IMR-90 (cell line): ENCODE measurements at regions not wholly inside any gene's neighbourhood (a gene's known extent, or its start where the extent isn't known, plus 50 kb on each side); places are given as distances from the start of the nearest gene placed in this dataset.

Experiments
- ATAC-seq: fragments of 200-7000 bp; cut with Tn5 transposase; 2 replicates; pipeline ENCODE4 v1.9.1; 2020; ENCODE audit warnings: low read depth, mild to moderate bottlenecking, moderate library complexity
- BruUV-seq: library from RNA; stranded (reverse); fragments of 400-500 nt; replicated peaks from 2 replicates; lab custom pipeline; 2021; lab: Mats Ljungman, UMichigan
- CTCF ChIA-PET: fragments of 300-600 bp; formaldehyde crosslinking; extraction: SDS; loops from one replicate; lab custom pipeline; 2021; ENCODE audit warnings: antibody characterized with exemption; lab: Yijun Ruan, JAX
- POLR2A ChIA-PET: fragments of 300-600 bp; sonication (Branson Sonifier 250); formaldehyde crosslinking; loops from one replicate; lab custom pipeline; 2022; ENCODE audit warnings: antibody characterized with exemption; ENCODE audit not compliant: unreplicated experiment; lab: Charles Lee
- DNase-seq: peaks from one replicate; pipeline ENCODE4 v3.0.0; 2013
- H2AFZ ChIP-seq: replicated peaks from 2 replicates; pipeline ENCODE3; 2013; ENCODE audit warnings: low read length, mild to moderate bottlenecking; ENCODE audit not compliant: poor library complexity
- H2AK5ac ChIP-seq: 2 replicates; pipeline ENCODE4 v1.6.1; 2013; ENCODE audit warnings: low read depth, low read length, inconsistent platforms
- H2AK9ac ChIP-seq: replicated peaks from 2 replicates; pipeline ENCODE3; 2013; ENCODE audit warnings: mild to moderate bottlenecking, low read depth, low read length, moderate library complexity; ENCODE audit not compliant: poor library complexity
- H2BK120ac ChIP-seq: 2 replicates; pipeline ENCODE4 v1.6.1; 2013; ENCODE audit warnings: low read depth, low read length, inconsistent platforms
- H2BK15ac ChIP-seq: 3 replicates; pipeline ENCODE4 v1.6.1; 2013; ENCODE audit warnings: low read depth, low read length, inconsistent platforms
- H2BK20ac ChIP-seq: 2 replicates; pipeline ENCODE4 v1.6.1; 2013; ENCODE audit warnings: low read depth, mild to moderate bottlenecking, inconsistent platforms, low read length, moderate library complexity
- H2BK5ac ChIP-seq: 2 replicates; pipeline ENCODE4 v1.6.1; 2013; ENCODE audit warnings: mild to moderate bottlenecking, low read depth, low read length, inconsistent platforms; ENCODE audit not compliant: poor library complexity, severe bottlenecking
- H3K14ac ChIP-seq: replicated peaks from 2 replicates; pipeline ENCODE4 v1.6.1; 2013; ENCODE audit warnings: low read depth, low read length, inconsistent platforms
- H3K18ac ChIP-seq: 2 replicates; pipeline ENCODE4 v1.6.1; 2013; ENCODE audit warnings: low read depth, low read length, control low read depth
- H3K23ac ChIP-seq: 2 replicates; pipeline ENCODE4 v1.6.1; 2013; ENCODE audit warnings: low read depth, low read length, inconsistent platforms
- H3K27ac ChIP-seq: 2 replicates; pipeline ENCODE4 v1.5.1; 2013; ENCODE audit warnings: mild to moderate bottlenecking, control low read depth, low read length; ENCODE audit not compliant: insufficient read depth
- H3K27me3 ChIP-seq: 2 replicates; pipeline ENCODE4 v1.6.1; 2013; ENCODE audit warnings: low read length; ENCODE audit not compliant: control insufficient read depth, insufficient read depth
- H3K36me3 ChIP-seq: 2 replicates; pipeline ENCODE4 v1.6.1; 2013; ENCODE audit warnings: low read length, mixed read lengths; ENCODE audit not compliant: control insufficient read depth, insufficient read depth
- H3K4ac ChIP-seq: 2 replicates; pipeline ENCODE4 v1.6.1; 2013; ENCODE audit warnings: low read depth, low read length, inconsistent platforms
- H3K4me1 ChIP-seq: 2 replicates; pipeline ENCODE4 v1.6.1; 2013; ENCODE audit warnings: low read length, mixed read lengths; ENCODE audit not compliant: control insufficient read depth, insufficient read depth
- H3K4me2 ChIP-seq: 2 replicates; pipeline ENCODE4 v1.6.1; 2013; ENCODE audit warnings: low read depth, mild to moderate bottlenecking, control low read depth, low read length, moderate library complexity
- H3K4me3 ChIP-seq: 2 replicates; pipeline ENCODE4 v1.5.1; 2013; ENCODE audit warnings: low read depth, mild to moderate bottlenecking, control low read depth, low read length, moderate library complexity; ENCODE audit not compliant: insufficient read depth
- H3K56ac ChIP-seq: 2 replicates; pipeline ENCODE4 v1.6.1; 2013; ENCODE audit warnings: low read length, inconsistent platforms; ENCODE audit not compliant: insufficient read depth; ENCODE audit errors: extremely low read depth
- H3K79me1 ChIP-seq, 2 experiments: 2 replicates each; pipeline ENCODE4 v1.6.1; 2013; ENCODE audit warnings: low read length in 2 of 2, inconsistent platforms in 1 of 2, low read depth in 1 of 2
- H3K9ac ChIP-seq: 2 replicates; pipeline ENCODE4 v1.6.1; 2013; ENCODE audit warnings: low read depth, low read length, control low read depth
- H3K9me1 ChIP-seq: 2 replicates; pipeline ENCODE4 v1.6.1; 2013; ENCODE audit warnings: low read length, inconsistent platforms; ENCODE audit not compliant: insufficient read depth
- H3K9me3 ChIP-seq: 2 replicates; pipeline ENCODE4 v1.6.1; 2013; ENCODE audit warnings: low read length; ENCODE audit not compliant: control insufficient read depth, insufficient read depth
- H4K20me1 ChIP-seq: 2 replicates; pipeline ENCODE4 v1.6.1; 2013; ENCODE audit warnings: low read length, inconsistent platforms; ENCODE audit not compliant: insufficient read depth
- H4K5ac ChIP-seq: 2 replicates; pipeline ENCODE4 v1.6.1; 2013; ENCODE audit warnings: mild to moderate bottlenecking, low read depth, low read length, control low read depth
- H4K8ac ChIP-seq, 2 experiments: 2 replicates each; pipeline ENCODE4 v1.6.1; 2013; ENCODE audit warnings: low read depth in 2 of 2, low read length in 2 of 2, control low read depth in 1 of 2, inconsistent platforms in 1 of 2
- H4K91ac ChIP-seq: 2 replicates; pipeline ENCODE4 v1.6.1; 2013; ENCODE audit warnings: low read depth, low read length, inconsistent platforms; ENCODE audit not compliant: insufficient read depth
- BHLHE40 ChIP-seq: fragments of 150-350 bp; IDR thresholded peaks from 2 replicates; pipeline ENCODE4 v1.6.1; 2016; ENCODE audit warnings: mild to moderate bottlenecking, low read depth, low read length
- CEBPB ChIP-seq: IDR thresholded peaks from 2 replicates; pipeline ENCODE4 v1.6.1; 2012; ENCODE audit warnings: low read depth, low read length, improper control_type of control experiment
- CHD1 ChIP-seq: IDR thresholded peaks from 2 replicates; pipeline ENCODE4 v1.6.1; 2012; ENCODE audit warnings: low read depth, low read length, improper control_type of control experiment
- CTCF ChIP-seq: conservative IDR thresholded peaks from 2 replicates; pipeline ENCODE4 v1.5.1; 2012; ENCODE audit warnings: mild to moderate bottlenecking, low read depth, low read length, improper control_type of control experiment
- ELK1 ChIP-seq: fragments of 150-350 bp; IDR thresholded peaks from 2 replicates; pipeline ENCODE4 v1.6.1; 2016; ENCODE audit warnings: low read depth, mild to moderate bottlenecking, low read length, moderate library complexity, borderline replicate concordance
- FOS ChIP-seq: fragments of 150-350 bp; IDR thresholded peaks from 2 replicates; pipeline ENCODE4 v1.6.1; 2016; ENCODE audit warnings: low read depth, low read length
- MAFK ChIP-seq: IDR thresholded peaks from 2 replicates; pipeline ENCODE4 v1.6.1; 2012; ENCODE audit warnings: low read depth, low read length, improper control_type of control experiment
- MAZ ChIP-seq: IDR thresholded peaks from 2 replicates; pipeline ENCODE4 v1.6.1; 2012; ENCODE audit warnings: low read depth, mild to moderate bottlenecking, low read length, improper control_type of control experiment, moderate library complexity, borderline replicate concordance
- MXI1 ChIP-seq: IDR thresholded peaks from 2 replicates; pipeline ENCODE4 v1.6.1; 2012; ENCODE audit warnings: low read depth, mild to moderate bottlenecking, low read length, moderate library complexity, borderline replicate concordance
- NFE2L2 ChIP-seq: fragments of 150-350 bp; IDR thresholded peaks from 2 replicates; pipeline ENCODE4 v1.6.1; 2016; ENCODE audit warnings: low read depth, mild to moderate bottlenecking, low read length
- POLR2A ChIP-seq: IDR thresholded peaks from 2 replicates; pipeline ENCODE4 v1.6.1; 2012; ENCODE audit warnings: mild to moderate bottlenecking, low read depth, low read length
- RAD21 ChIP-seq: IDR thresholded peaks from 2 replicates; pipeline ENCODE4 v1.6.1; 2012; ENCODE audit warnings: low read length, improper control_type of control experiment
- RCOR1 ChIP-seq: IDR thresholded peaks from 2 replicates; pipeline ENCODE4 v1.6.1; 2012; ENCODE audit warnings: mild to moderate bottlenecking, low read length, improper control_type of control experiment; ENCODE audit not compliant: insufficient replicate concordance
- RFX5 ChIP-seq: IDR thresholded peaks from 2 replicates; pipeline ENCODE4 v1.8.0; 2012; ENCODE audit warnings: low read depth, mild to moderate bottlenecking, low read length, moderate library complexity
- SMC3 ChIP-seq: fragments of 150-350 bp; IDR thresholded peaks from 2 replicates; pipeline ENCODE4 v1.6.1; 2016; ENCODE audit warnings: low read depth, mild to moderate bottlenecking, antibody characterized with exemption, low read length, moderate library complexity
- WGBS, 2 experiments: methylation state at CpG; one replicate each; pipeline versions ENCODE4 v1.1.5 to v1.1.7; 2013; ENCODE audit warnings: missing lambda C conversion rate in 2 of 2; ENCODE audit not compliant: insufficient read length in 1 of 2; ENCODE audit errors: extremely low coverage in 2 of 2; 5-methylcytosine and 5-hydroxymethylcytosine counted together
- dilution Hi-C: fragments of 300-500 bp; cut with HindIII; formaldehyde crosslinking; loops from one replicate; pipeline ENCODE4 v1.14.3; 2018; ENCODE audit warnings: low sequenced_read_pairs; ENCODE audit not compliant: unreplicated experiment
- in situ Hi-C: fragments of 300-500 bp; cut with MboI; formaldehyde crosslinking; loops from 3 replicates; pipeline ENCODE4 v1.14.3; 2019; ENCODE audit warnings: low sequenced_read_pairs, inconsistent platforms, mixed read lengths
- intact Hi-C: fragments of 100-400 bp; cut with micrococcal nuclease; formaldehyde crosslinking; loops from 2 replicates; pipeline ENCODE4 v1.10.0; 2022
- TF ChIP-seq, protein P1 (sequence below): fragments of 150-350 bp; IDR thresholded peaks from 2 replicates; pipeline ENCODE4 v1.6.1; 2017; ENCODE audit warnings: mild to moderate bottlenecking, antibody characterized with exemption, low read length, low read depth

- Histone ChIP-seq H3K9me3 (no peaks in the 10 kb centered on the region), H3K4ac (no peak overlapping the region), H3K56ac (no peak overlapping the region), H3K9ac (no peak overlapping the region), H4K20me1 (no peaks in the 10 kb centered on the region), H3K9me1 (no peaks in the 10 kb centered on the region), H3K18ac (no peak overlapping the region), H2BK120ac (no peak overlapping the region), H4K8ac (no peak overlapping the region), H4K5ac (no peak overlapping the region), H2BK15ac (no peak overlapping the region), H3K27me3 (peaks cover 21% of the 10 kb centered on the region), H3K23ac (no peak overlapping the region), H3K27ac (no peak overlapping the region), H3K36me3 (no peaks in the 10 kb centered on the region), H2AK9ac (no peak overlapping the region), H2AFZ (no peak overlapping the region), H3K4me2 (no peak overlapping the region), H4K91ac (no peak overlapping the region), H2BK20ac (no peak overlapping the region), H2AK5ac (no peak overlapping the region), H2BK5ac (no peak overlapping the region), H3K4me3 (no peak overlapping the region), H3K4me1 (0 out of 2 replicates have a peak, but pooled peaks cover 1% of the 10 kb centered on the region), H3K79me1 (no peaks in the 10 kb centered on the region), H3K14ac (no peak overlapping the region)
- ChIA-PET CTCF (no interaction called here), POLR2A (no interaction called here)
- DNase-seq (no peak), ATAC-seq (no peak)
- BruUV-seq = no TSS peak
- in situ Hi-C loops = no loop called here
- no CpG with 5 or more reads among the region's 9 CpGs for WGBS, 2 experiments
- dilution Hi-C loops = no loop called here
- TF ChIP-seq NFE2L2 (no peak), CEBPB (no peak), FOS (no peak), RFX5 (no peak), RCOR1 (no peak), BHLHE40 (no peak), CTCF (no peak), MAFK (no peak), SMC3 (no peak), MXI1 (no peak), POLR2A (no peak), MAZ (no peak), ELK1 (no peak), RAD21 (no peak), CHD1 (no peak)
- TF ChIP-seq, protein P1, sequence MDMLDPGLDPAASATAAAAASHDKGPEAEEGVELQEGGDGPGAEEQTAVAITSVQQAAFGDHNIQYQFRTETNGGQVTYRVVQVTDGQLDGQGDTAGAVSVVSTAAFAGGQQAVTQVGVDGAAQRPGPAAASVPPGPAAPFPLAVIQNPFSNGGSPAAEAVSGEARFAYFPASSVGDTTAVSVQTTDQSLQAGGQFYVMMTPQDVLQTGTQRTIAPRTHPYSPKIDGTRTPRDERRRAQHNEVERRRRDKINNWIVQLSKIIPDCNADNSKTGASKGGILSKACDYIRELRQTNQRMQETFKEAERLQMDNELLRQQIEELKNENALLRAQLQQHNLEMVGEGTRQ = no peak
- intact Hi-C loops = no loop called here
Observed at GRCh38 chr1:47536646-47537118, 98.8 kb downstream of the FOXD2 start.
